ENCODE measurements at regions not wholly inside any gene's neighbourhood (a gene's known extent, or its start where the extent isn't known, plus 50 kb on each side); places are given as distances from the start of the nearest gene placed in this dataset.
"Not testable (repeated sequence)": the region's sequence is repeated elsewhere in the genome, so short reads cannot be mapped to it uniquely, and the experiment has no call there.

DNA sequence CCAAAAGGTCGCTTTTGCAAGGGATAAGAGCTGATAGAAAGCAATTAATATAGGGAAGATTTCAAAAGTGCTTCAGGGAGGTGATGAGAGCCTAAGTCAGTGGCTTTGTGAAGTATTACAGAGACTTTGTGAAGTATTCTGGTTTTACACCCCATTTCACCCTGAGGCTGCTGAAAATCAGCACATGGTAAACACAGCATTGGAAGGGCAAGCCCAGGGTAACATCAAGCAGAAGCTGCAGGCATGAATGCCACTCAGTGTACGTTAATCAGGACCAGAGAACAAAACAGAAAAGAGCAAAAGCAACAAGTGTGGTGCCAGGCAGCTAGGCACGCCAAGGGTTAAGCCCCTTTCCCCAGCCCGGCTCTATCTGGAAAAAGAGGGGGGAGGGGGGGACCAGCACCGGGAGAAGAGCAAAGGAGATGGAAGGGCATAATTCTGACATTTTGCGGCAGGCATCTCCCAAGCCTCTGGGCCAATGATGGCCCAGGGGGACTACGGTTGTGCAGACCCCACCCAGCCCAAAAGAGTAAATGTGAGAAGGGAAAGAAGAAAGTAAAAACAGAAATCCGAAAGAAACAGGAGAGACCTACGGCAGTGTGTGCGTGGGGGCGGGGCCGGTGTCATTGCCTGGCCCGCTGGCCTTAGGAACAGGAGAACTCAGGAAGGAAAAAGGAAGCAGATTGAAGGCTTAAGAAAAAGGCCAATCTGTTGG is 58.9 kb downstream of the DHRS2 start:
- no peak for DNase-seq

DNA sequence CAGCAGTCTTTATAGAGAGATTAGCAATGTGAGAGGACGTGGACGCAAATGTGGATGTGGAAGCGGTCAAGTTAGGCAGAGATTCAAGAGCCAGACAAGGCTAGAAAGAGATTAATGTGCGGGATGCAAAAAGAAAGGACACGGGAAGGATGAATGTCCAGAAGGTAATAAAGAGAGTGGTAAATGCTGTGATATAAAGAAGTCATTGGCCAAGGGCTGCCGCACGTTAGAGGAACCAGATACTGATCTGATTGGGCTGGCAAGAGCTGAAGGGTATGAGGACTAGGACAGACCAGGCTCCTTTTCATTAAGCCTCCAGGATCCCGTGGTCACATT is 59.5 kb downstream of the DHRS2 start:
- no peak for DNase-seq

DNA sequence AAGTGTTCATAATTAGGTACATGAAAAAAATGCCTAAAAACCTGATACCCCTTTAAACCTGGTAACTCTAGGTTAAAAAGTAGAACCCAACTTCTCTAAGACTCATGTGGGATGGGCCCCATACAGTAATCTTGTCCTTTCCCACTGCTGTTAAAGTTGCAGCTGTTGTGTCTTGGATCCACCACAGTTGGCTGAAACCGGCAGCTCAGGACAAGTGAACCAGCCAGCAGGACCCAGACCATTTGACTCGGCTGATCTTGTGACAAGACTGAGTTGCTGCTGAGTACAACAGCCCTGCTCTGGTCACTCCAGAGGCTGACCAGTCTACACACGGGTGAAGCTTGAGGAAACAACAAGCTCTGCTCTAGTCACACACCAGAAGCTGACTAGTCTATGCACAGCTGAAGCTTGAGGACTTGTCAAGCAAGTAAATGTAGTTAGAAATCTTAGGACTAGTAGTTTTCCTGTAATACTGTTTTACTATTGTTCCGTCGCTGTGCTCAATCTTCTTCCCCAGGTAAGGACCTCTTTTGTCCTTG is 60.6 kb downstream of the DHRS2 start:
- no peak for DNase-seq

DNA sequence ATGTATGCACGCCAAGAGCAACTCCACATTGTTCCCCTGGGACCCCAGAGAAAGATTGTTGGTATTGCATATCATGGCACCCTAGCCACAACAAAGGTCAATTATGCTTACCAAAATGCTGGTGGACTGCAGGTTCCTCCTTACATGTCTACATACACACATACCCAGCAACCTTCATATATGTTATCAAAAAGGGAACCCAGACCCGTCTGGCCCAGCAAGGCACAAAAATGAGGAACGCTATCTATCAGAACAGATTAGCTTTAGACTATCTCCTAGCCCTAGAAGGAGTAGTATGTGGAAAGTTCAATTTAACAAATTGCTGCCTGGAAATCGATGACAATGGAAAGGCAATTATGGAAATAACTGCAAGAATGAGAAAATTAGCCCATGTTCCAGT is 61.5 kb downstream of the DHRS2 start:
- DNase-seq = no peak

- no peak for DNase-seq
Measured at GRCh38 chr14:23702656-23703426, 66.7 kb downstream of the DHRS2 start.

- DNase-seq = no peak
Measured at GRCh38 chr14:23704890-23705289, 68.7 kb downstream of the DHRS2 start.

- DNase-seq = no peak
Measured at GRCh38 chr14:23707415-23707814, 71.3 kb downstream of the DHRS2 start.

DNA sequence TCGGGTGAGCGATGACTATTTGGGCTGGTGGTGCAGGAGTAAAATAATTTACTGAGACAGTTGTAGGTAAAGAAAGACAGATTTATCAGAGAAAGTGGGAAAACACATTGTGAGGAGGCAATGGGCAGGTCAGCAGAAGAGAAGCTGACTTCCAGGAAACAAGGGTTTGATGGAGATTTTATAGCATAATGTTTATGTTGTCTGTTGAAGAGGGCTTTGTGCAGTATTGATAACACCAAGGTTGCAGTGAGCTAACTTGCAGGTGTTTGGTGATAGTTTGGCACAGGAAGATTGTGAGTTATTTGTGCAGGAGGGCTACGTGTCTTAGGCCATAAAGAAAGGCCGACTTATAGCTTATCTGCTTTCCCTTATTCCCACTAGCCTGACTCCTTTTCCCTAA is 72.2 kb downstream of the DHRS2 start:
- DNase-seq = no peak

GRCh38 chr14:23709923-23710322 is 73.8 kb downstream of the DHRS2 start:
- DNase-seq = no peak

DNA sequence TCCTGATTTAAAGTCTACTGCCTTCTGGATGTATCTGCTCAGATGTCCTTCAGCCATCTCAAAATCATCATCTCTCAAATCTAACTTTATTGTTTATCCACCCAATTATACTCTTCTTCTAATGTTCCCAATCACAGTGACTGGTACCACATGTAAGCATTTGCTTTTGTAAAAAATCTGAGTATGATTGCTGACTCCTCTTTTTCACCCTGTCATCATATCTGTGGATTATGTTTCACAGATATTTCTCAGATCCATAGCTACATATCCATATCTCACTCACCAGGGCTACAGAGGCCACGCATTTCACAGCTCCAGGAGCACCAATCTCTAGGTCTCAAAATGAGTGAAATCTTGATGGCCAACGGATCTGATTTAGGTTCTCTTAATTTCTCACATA is 76.1 kb downstream of the DHRS2 start:
- no peak for DNase-seq

GRCh38 chr14:23719225-23719985 is 83.2 kb downstream of the DHRS2 start:
- DNase-seq = no peak

GRCh38 chr14:23722675-23723074 is 86.5 kb downstream of the DHRS2 start:
- DNase-seq = no peak

DNA sequence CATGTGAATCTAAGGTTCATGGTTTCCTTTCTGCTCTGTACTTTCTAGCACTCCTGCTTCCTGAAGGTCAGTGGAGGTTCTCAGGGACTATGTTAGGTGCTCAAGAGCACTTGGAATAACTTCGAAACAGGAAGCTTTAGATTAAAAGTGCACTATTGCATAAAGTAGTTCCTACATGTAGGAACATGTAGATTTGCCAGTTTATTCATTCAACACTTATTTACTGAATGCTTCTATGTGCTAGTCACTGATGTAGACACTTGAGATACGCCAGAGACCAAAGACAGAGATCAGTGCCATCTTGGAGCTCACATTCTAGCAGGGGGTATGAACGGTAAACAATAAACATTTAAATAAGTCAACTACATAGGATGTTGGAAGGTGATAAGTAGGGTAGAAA is 87.7 kb downstream of the DHRS2 start:
- DNase-seq = no peak

DNA sequence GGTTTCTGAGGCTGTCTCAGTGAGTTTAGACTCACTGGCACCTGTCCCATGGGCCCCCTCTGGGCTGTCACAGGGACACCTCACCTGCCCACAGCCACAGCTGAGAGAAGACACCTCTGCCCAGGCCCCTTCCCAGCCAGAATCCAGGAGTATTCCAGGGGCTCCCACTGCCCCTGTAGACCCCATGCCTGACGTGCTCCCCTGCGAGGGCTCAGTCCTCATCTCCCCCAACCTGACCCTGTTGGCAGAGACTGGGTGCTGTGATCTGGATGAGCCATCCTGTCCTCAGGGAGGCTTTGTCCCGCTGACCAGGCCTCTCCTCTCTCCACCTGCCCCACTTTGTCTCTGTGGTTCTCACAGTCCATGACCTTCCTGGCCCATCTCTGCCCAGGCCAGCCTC is 89.4 kb downstream of the DHRS2 start:
- DNase-seq = no peak

GRCh38 chr14:23725980-23726710 is 90.0 kb downstream of the DHRS2 start:
- DNase-seq = no peak

GRCh38 chr14:23727566-23728335 is 91.6 kb downstream of the DHRS2 start:
- peak in 1 of 5 experiments; percentile 12 for DNase-seq

GRCh38 chr14:23728791-23729190 is 92.6 kb downstream of the DHRS2 start:
- no peak for DNase-seq

- DNase-seq = no peak
Measured at GRCh38 chr14:23729720-23730387, 93.7 kb downstream of the DHRS2 start.

DNA sequence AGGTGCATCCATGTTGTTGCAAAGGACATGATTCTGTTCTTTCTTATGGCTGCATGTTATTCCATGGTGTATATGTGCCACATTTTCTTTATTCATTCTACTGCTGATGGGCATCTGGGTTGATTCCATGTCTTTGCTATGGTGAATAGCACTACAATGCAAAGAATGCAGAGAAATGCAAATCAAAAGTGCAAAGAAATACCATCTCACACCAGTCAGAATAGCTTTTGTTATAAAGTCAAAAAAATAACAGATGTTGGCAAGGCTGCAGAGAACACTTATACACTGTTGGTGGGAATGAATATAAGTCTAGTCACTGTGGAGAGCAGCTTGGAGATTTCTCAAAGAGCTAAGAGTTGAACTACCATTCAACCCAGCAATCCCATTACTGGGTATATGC is 99.2 kb downstream of the DHRS2 start:
- no peak for DNase-seq

DNA sequence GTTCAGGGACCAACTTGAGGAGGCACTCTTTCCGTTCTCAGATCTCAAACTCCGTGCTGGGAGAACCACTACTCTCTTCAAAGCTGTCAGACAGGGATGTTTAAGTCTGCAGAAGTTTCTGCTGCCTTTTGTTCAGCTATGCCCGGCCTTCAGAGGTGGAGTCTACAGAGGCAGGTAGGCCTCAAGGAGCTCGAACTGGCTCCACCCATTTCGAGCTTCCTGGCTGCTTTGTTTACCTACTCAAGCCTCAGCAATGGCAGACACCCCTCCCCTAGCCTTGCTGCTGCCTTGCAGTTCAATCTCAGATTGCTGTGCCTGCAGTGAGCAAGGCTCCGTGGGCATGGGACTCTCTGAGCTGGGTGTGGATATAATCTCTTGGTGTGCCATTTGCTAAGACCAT is 108.2 kb downstream of the DHRS2 start:
- not testable (repeated sequence) for DNase-seq

DNA sequence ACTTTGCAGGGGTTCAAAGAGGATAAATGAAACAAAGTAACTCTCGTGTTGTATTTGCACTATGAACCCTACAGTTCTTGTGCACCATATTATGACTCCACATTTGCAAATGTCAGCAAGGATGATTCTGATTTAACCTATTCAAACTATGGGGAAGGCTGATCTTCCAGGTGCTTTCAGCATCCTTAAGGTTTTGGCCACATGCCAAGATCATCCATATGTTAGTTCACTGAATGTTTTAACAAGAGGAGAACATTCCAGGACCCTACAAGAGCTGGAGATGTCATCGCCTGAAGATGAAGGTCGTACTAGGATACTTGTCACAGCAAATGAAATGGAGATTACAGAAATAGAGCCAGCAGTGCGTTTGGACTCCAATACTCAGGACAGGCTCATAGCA is 114.2 kb downstream of the DHRS2 start:
- no peak for DNase-seq
